LNCaP clone FGC (cell line): ENCODE measurements at regions not wholly inside any gene's neighbourhood (a gene's known extent, or its start where the extent isn't known, plus 50 kb on each side); places are given as distances from the start of the nearest gene placed in this dataset.
"Not testable (repeated sequence)": the region's sequence is repeated elsewhere in the genome, so short reads cannot be mapped to it uniquely, and the experiment has no call there.

Experiments
- DNase-seq: peaks from one replicate; pipeline ENCODE4 v3.0.0-alpha.2; 2011; ENCODE audit warnings: low read depth
- H3K4me3 ChIP-seq: 2 replicates; pipeline ENCODE4 v1.5.1; 2011; ENCODE audit warnings: mild to moderate bottlenecking, low read depth, low read length, control low read depth
- CTCF ChIP-seq: IDR thresholded peaks from 2 replicates; pipeline ENCODE4 v1.5.1; 2012; ENCODE audit warnings: mild to moderate bottlenecking; ENCODE audit not compliant: control insufficient read depth, insufficient read depth; ENCODE audit errors: extremely low read depth

GRCh38 chr15:26294059-26294689, 431.0 kb upstream of the ATP10A start:
- H3K4me3 ChIP-seq, result no peak overlapping the region
- no peak for DNase-seq
- 0 out of 2 replicates have a peak, but pooled peaks have one; percentile 21 for TF ChIP-seq CTCF

- H3K4me3 ChIP-seq, result no peak overlapping the region
- TF ChIP-seq CTCF, result no peak
- DNase-seq, result no peak
These were observed 424.3 kb upstream of the ATP10A start for GRCh38 chr15:26287381-26287780.

GRCh38 chr15:26280281-26280680, 417.2 kb upstream of the ATP10A start:
- TF ChIP-seq CTCF, result no peak
- H3K4me3 ChIP-seq, result no peak overlapping the region
- DNase-seq, result no peak

- H3K4me3 ChIP-seq, result no peak overlapping the region
- DNase-seq, result no peak
- no peak for TF ChIP-seq CTCF
These were observed 398.8 kb upstream of the ATP10A start for GRCh38 chr15:26261966-26262365.

GRCh38 chr15:26261413-26261812, 398.3 kb upstream of the ATP10A start:
- TF ChIP-seq CTCF, result no peak
- DNase-seq, result no peak
- no peak overlapping the region for H3K4me3 ChIP-seq

- no peak overlapping the region for H3K4me3 ChIP-seq
- peak; percentile 94 for TF ChIP-seq CTCF
- no peak for DNase-seq
These were observed 397.5 kb upstream of the ATP10A start for GRCh38 chr15:26260517-26261133.

GRCh38 chr15:26259581-26259980, 396.5 kb upstream of the ATP10A start:
- TF ChIP-seq CTCF, result no peak
- H3K4me3 ChIP-seq, result no peak overlapping the region
- no peak for DNase-seq

GRCh38 chr15:26244782-26245181, 381.7 kb upstream of the ATP10A start:
- not testable (repeated sequence) for H3K4me3 ChIP-seq, DNase-seq
